Esophagus mucosa (tissue), 1 donor: ENCODE measurements at regions not wholly inside any gene's neighbourhood (a gene's known extent, or its start where the extent isn't known, plus 50 kb on each side); places are given as distances from the start of the nearest gene placed in this dataset.
"Not testable (repeated sequence)": the region's sequence is repeated elsewhere in the genome, so short reads cannot be mapped to it uniquely, and the experiment has no call there.

Experiments
- ATAC-seq: fragments of 200-7000 bp; cut with Tn5 transposase; one replicate; pipeline ENCODE4 v1.9.1; 2020
- donor health status: DM: yes; HTN: yes; CAD: no.

- ATAC-seq: no peak
Observed at GRCh38 chr3:137116619-137117018, 158.8 kb downstream of the IL20RB start.

- ATAC-seq: peak; percentile 60
Observed at GRCh38 chr3:137121704-137122314, 164.0 kb downstream of the IL20RB start.

GRCh38 chr3:137131081-137131480 is 173.3 kb downstream of the IL20RB start:
- no peak for ATAC-seq

- no peak for ATAC-seq
Observed at GRCh38 chr3:137134431-137134830, 176.6 kb downstream of the IL20RB start.

- ATAC-seq: no peak
Observed at GRCh38 chr3:137148406-137148805, 190.6 kb downstream of the IL20RB start.

- no peak for ATAC-seq
Observed at GRCh38 chr3:137148917-137149316, 191.1 kb downstream of the IL20RB start.

- no peak for ATAC-seq
Observed at GRCh38 chr3:137150825-137151224, 193.0 kb downstream of the IL20RB start.

GRCh38 chr3:137153046-137153445 is 195.3 kb downstream of the IL20RB start:
- not testable (repeated sequence) for ATAC-seq

GRCh38 chr3:137163241-137163871 is 205.6 kb downstream of the IL20RB start:
- ATAC-seq: no peak

GRCh38 chr3:137163958-137164357 is 206.2 kb downstream of the IL20RB start:
- no peak for ATAC-seq

- ATAC-seq: peak; percentile 53
Observed at GRCh38 chr3:137165117-137165806, 207.5 kb downstream of the IL20RB start.

GRCh38 chr3:137171834-137172603 is 214.2 kb downstream of the IL20RB start:
- ATAC-seq: peak; percentile 66

GRCh38 chr3:137172728-137173127 is 214.9 kb downstream of the IL20RB start:
- no peak for ATAC-seq

- no peak for ATAC-seq
Observed at GRCh38 chr3:137174514-137174913, 216.7 kb downstream of the IL20RB start.

GRCh38 chr3:137180220-137180619 is 222.4 kb downstream of the IL20RB start:
- ATAC-seq: no peak

- no peak for ATAC-seq
Observed at GRCh38 chr3:137191133-137191923, 233.5 kb downstream of the IL20RB start.

- no peak for ATAC-seq
Observed at GRCh38 chr3:137191951-137192350, 234.2 kb downstream of the IL20RB start.

GRCh38 chr3:137194301-137194700 is 236.5 kb downstream of the IL20RB start:
- peak; percentile 95 for ATAC-seq

- not testable (repeated sequence) for ATAC-seq
Observed at GRCh38 chr3:137198374-137198773, 240.6 kb downstream of the IL20RB start.

- no peak for ATAC-seq
Observed at GRCh38 chr3:137199678-137200077, 241.9 kb downstream of the IL20RB start.

GRCh38 chr3:137201066-137201465 is 243.3 kb downstream of the IL20RB start:
- no peak for ATAC-seq

- ATAC-seq: no peak
Observed at GRCh38 chr3:137202941-137203340, 245.2 kb downstream of the IL20RB start.
